Stimulated activated effector memory CD8-positive, alpha-beta T cell treated with anti-CD3 and anti-CD28 coated beads, Interleukin-12 subunit alpha, Interleukin-12 subunit beta, amount 100 ng/mL, for 72 hours (primary cell): ENCODE measurements at regions not wholly inside any gene's neighbourhood (a gene's known extent, or its start where the extent isn't known, plus 50 kb on each side); places are given as distances from the start of the nearest gene placed in this dataset.
"Not testable (repeated sequence)": the region's sequence is repeated elsewhere in the genome, so short reads cannot be mapped to it uniquely, and the experiment has no call there.

Experiments
- ATAC-seq: fragments of 150-1000 bp; cut with Tn5 transposase; 2 replicates; pipeline ENCODE4 v1.10.0; 2021
- DNase-seq, 2 donors: peaks; one replicate each; pipeline ENCODE4 v3.0.0; 2021 to 2022; ENCODE audit warnings: low spot score in 2 of 2
- H3K27ac Mint-ChIP-seq: one replicate; pipeline ENCODE4 v1.8.0; 2022; ENCODE audit warnings: mild to moderate bottlenecking, mixed read lengths
- H3K36me3 Mint-ChIP-seq: one replicate; pipeline ENCODE4 v1.8.0; 2022; ENCODE audit warnings: mild to moderate bottlenecking, mixed read lengths
- H3K4me1 Mint-ChIP-seq: one replicate; pipeline ENCODE4 v1.8.0; 2022; ENCODE audit warnings: mixed read lengths
- H3K4me3 Mint-ChIP-seq: one replicate; pipeline ENCODE4 v1.8.0; 2022; ENCODE audit warnings: mild to moderate bottlenecking, mixed read lengths
- H3K9me3 Mint-ChIP-seq: one replicate; pipeline ENCODE4 v1.8.0; 2022; ENCODE audit warnings: mixed read lengths

GRCh38 chr15:25239471-25240345 lies 199.1 kb downstream of the UBE3A start:
- H3K4me3 Mint-ChIP-seq = no peak overlapping the region
- H3K9me3 Mint-ChIP-seq = no peaks in the 10 kb centered on the region
- H3K27ac Mint-ChIP-seq = no peak overlapping the region
- DNase-seq = no peak
- no peaks in the 10 kb centered on the region for H3K36me3 Mint-ChIP-seq
- ATAC-seq = no peak
- no peaks in the 10 kb centered on the region for H3K4me1 Mint-ChIP-seq

GRCh38 chr15:25240461-25241021 lies 198.3 kb downstream of the UBE3A start:
- no peak overlapping the region for H3K27ac Mint-ChIP-seq
- H3K36me3 Mint-ChIP-seq = no peaks in the 10 kb centered on the region
- H3K4me3 Mint-ChIP-seq = no peak overlapping the region
- no peaks in the 10 kb centered on the region for H3K9me3 Mint-ChIP-seq
- ATAC-seq (no peak), DNase-seq (no peak)
- no peaks in the 10 kb centered on the region for H3K4me1 Mint-ChIP-seq

- H3K9me3 Mint-ChIP-seq = no peaks in the 10 kb centered on the region
- H3K36me3 Mint-ChIP-seq = no peaks in the 10 kb centered on the region
- no peak for ATAC-seq
- H3K4me1 Mint-ChIP-seq = no peaks in the 10 kb centered on the region
- no peak overlapping the region for H3K4me3 Mint-ChIP-seq
- no peak for DNase-seq
- H3K27ac Mint-ChIP-seq = no peak overlapping the region
These were observed 197.5 kb downstream of the UBE3A start for GRCh38 chr15:25241241-25241801.

DNA sequence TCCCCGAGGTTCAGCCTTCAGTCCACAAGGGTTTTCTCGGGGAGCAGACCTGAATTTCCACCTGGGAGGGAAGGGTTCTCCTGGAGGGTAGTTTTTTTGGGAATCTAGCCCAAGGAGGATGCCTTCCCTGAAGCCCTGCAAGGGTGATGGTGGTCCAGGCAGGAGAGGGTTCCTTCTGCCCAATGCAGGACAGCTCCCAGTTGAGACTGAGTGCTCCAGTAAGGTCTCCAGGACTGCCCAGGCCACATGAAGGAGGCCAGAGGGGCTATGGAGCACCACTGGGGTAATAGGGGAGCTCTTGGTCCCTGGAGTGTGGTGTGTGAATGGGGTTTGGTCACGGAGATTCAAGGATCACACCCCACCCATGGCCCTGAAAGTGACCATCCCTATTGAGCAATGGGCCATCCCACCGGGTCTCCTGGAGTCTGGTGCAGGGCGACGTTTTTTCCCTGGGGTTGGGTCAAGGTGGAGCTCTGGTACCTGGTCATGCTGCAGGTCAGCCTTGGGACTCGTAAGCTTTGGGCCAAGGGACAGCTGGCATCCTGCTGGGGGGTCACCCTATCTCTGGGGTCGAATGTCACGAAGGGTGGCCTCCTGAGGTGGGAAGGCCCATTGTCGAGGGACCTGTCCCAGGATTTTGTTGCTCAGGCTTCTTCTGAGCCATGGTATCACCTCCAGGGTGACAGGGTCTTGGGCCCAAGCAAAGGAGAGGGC lies 196.5 kb downstream of the UBE3A start:
- ATAC-seq (no peak), DNase-seq (no peak)
- no peaks in the 10 kb centered on the region for H3K36me3 Mint-ChIP-seq
- no peaks in the 10 kb centered on the region for H3K4me1 Mint-ChIP-seq
- H3K27ac Mint-ChIP-seq = no peak overlapping the region
- H3K4me3 Mint-ChIP-seq = no peak overlapping the region
- H3K9me3 Mint-ChIP-seq = peaks cover 2% of the 10 kb centered on the region

GRCh38 chr15:25242957-25243799 lies 195.6 kb downstream of the UBE3A start:
- Mint-ChIP-seq H3K27ac (no peak overlapping the region), H3K4me3 (no peak overlapping the region)

DNA sequence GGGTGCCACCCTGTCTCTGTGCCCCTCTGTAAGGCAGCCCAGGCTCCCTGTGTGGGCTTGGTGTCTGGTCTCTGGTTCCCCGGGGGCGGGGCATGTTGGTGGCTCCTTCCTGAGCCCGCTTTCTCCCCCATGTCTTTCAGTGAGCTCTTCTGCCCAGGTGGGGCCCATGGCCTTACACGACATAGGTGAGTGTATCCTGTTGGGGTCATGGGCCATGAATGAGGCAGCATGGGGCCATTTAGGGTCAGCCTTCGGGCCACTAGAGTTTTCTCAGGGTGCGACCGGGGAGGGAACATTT lies 195.1 kb downstream of the UBE3A start:
- H3K36me3 Mint-ChIP-seq = no peaks in the 10 kb centered on the region

More at GRCh38 chr15:25242957-25243799, 195.6 kb downstream of the UBE3A start:
- Mint-ChIP-seq H3K4me1 (no peaks in the 10 kb centered on the region), H3K9me3 (peaks cover 2% of the 10 kb centered on the region), H3K36me3 (no peaks in the 10 kb centered on the region)
- DNase-seq (no peak), ATAC-seq (no peak)

DNA sequence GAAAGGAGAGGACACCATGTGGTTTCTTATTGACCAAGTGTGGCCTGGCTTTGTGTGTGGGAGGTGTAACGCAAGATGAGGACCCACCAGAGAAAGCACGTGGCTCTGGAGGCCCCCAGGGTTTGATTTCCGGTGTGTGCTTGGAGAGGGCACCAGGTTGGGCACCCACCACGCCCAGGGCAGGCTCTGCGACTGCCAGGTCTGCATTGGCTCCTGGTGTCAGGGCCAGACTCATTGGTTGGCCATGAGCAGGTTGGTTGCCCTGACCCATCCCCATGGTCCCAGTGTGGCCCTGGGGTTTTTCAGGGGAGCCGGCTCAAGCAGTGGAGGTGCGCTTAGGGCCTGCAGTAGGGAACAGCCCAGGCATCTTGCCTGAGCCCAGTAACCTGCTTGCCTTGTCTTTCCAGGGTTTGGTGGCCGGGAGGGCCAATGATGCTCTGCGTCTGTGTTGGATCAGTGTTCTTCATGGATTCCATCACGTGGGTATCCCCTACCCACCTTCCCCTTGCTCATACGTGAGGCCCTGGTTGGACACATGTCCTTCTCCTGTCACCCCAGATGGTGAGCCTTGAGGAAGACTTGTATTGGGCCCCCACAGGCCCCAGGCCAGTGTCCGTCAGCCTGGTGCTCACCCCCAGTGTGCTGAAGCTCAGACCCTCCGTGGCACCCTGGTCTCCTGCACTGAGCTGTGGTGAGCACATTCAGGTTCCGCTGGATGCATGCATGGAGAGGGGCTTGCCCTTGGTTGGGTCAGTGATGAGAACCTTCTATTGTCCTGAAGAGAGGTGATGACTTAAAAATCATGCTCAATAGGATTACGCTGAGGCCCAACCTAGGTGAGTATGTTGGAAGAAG lies 193.9 kb downstream of the UBE3A start:
- no peaks in the 10 kb centered on the region for H3K36me3 Mint-ChIP-seq
- H3K27ac Mint-ChIP-seq = no peak overlapping the region
- no peaks in the 10 kb centered on the region for H3K4me1 Mint-ChIP-seq
- H3K4me3 Mint-ChIP-seq = no peak overlapping the region
- H3K9me3 Mint-ChIP-seq = peaks cover 5% of the 10 kb centered on the region
- DNase-seq (no peak), ATAC-seq (no peak)

More for the DNA sequence above, 195.1 kb downstream of the UBE3A start:
- no peak overlapping the region for H3K4me3 Mint-ChIP-seq
- peaks cover 2% of the 10 kb centered on the region for H3K9me3 Mint-ChIP-seq
- ATAC-seq (no peak), DNase-seq (no peak)
- H3K27ac Mint-ChIP-seq = no peak overlapping the region
- no peaks in the 10 kb centered on the region for H3K4me1 Mint-ChIP-seq

DNA sequence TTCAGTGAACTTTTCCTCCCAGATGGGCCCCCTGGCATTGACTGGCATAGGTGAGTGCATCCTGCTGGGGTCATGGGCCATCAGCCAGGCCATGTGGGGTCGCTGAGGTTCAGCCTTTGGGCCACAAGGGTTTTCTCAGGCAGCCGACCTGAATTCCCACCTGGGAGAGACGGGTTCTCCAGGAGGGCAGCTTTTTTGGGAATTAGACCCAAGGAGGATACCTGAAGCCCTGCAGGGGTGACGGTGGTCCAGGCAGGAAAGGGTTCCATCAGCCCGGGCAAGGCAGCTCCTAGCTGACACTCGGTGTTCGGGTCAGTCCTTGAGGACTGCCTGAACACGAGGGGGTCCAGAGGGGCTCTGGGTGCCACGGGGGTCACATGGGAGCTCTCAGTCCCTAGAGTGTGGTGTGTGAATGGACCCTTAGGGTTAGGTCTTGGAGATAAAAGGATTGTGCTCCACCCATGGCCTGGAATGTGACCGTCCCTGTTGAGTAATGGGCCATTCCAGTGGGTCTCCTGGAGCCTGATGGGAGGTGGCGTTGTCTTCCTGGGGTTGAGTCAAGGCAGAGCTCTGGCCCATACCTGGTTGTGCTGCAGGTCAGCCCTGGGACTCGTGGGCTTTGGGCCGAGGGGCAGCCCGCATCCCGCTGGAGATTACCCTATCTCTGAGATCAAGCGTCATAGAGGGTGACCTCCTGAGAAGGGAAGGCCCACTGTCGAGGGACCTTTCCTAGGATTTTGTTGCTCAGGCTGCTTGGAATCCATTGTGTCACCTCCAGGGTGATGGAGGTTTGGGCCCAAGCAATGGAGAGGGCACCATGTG lies 192.8 kb downstream of the UBE3A start:
- Mint-ChIP-seq H3K4me3 (no peak overlapping the region), H3K9me3 (peaks cover 5% of the 10 kb centered on the region), H3K27ac (no peak overlapping the region), H3K36me3 (no peaks in the 10 kb centered on the region), H3K4me1 (no peaks in the 10 kb centered on the region)
- ATAC-seq (no peak), DNase-seq (no peak)

- Mint-ChIP-seq H3K36me3 (no peaks in the 10 kb centered on the region), H3K4me1 (no peaks in the 10 kb centered on the region), H3K9me3 (peaks cover 5% of the 10 kb centered on the region), H3K27ac (no peak overlapping the region), H3K4me3 (no peak overlapping the region)
- ATAC-seq (no peak), DNase-seq (no peak)
These were observed 192.0 kb downstream of the UBE3A start for GRCh38 chr15:25246641-25247406.

- peak in 1 of 2 donors; percentile 8 for DNase-seq
- Mint-ChIP-seq H3K4me3 (no peak overlapping the region), H3K27ac (no peak overlapping the region), H3K36me3 (no peaks in the 10 kb centered on the region), H3K9me3 (peaks cover 5% of the 10 kb centered on the region), H3K4me1 (no peaks in the 10 kb centered on the region)
- no peak for ATAC-seq
These were observed 191.3 kb downstream of the UBE3A start for GRCh38 chr15:25247407-25248038.

DNA sequence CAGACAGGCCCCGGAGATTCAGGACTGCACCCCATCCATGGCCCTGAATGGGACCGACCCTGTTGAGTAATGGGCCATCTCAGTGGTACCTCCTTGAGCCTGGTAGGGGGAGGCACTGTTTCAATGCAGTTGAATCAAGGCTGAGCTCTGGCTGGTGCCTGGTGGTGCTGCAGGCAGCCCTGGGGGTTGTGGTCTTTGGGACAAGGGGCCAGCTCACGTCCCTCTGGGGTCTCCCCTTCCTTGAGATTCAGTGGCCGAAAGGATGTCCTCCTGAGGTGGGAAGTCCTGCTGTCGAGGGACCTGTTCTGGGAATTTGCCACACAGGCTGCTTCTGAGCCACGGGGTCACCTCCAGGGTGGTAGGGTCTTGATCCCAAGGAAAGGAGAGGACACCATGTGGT lies 190.7 kb downstream of the UBE3A start:
- not testable (repeated sequence) for H3K36me3 Mint-ChIP-seq, ATAC-seq, H3K4me3 Mint-ChIP-seq, H3K27ac Mint-ChIP-seq, H3K4me1 Mint-ChIP-seq, DNase-seq, H3K9me3 Mint-ChIP-seq

DNA sequence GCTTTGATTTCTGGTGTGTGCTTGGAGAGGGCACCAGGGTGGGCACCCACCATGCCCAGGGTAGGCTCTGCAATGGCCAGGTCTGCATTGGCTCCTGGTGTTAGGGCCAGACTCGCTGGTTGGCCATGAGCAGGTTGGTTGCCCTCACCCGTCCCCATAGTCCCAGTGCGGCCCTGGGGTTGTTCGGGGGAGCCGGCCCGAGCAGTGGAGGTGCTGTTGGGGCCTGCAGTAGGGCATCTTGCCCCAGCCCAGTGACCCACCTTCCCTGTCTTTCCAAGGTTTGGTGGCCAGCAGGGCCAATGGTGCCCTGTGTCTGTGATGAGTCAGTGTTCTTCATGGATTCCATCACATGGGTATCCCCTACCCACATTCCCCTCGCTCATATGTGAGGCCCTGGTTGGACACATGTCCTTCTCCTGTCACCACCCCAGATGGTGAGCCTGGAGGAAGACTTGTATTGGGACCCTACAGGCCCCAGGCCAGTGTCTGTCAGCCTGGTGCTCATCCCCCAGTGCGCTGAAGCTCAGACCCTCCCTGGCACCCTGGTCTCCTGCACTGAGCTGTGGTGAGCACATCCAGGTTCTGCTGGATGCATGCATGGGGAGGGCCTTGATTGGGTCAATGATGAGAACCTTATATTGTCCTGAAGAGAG lies 190.1 kb downstream of the UBE3A start:
- H3K36me3 Mint-ChIP-seq = no peaks in the 10 kb centered on the region
- no peak for DNase-seq
- no peak overlapping the region for H3K27ac Mint-ChIP-seq
- H3K9me3 Mint-ChIP-seq = peaks cover 5% of the 10 kb centered on the region
- H3K4me3 Mint-ChIP-seq = no peak overlapping the region
- no peak for ATAC-seq
- H3K4me1 Mint-ChIP-seq = no peaks in the 10 kb centered on the region
